Fibroblast of the aortic adventitia (primary cell): ENCODE measurements at regions not wholly inside any gene's neighbourhood (a gene's known extent, or its start where the extent isn't known, plus 50 kb on each side); places are given as distances from the start of the nearest gene placed in this dataset. TPM values are rescaled to one million over a fixed set of nuclear protein-coding genes. Genes with fewer than 3 reads are reported as not detected.
A peak's percentile ranks its signal among the peaks of the same experiment; 100 is the strongest.

Source experiments
- DNase-seq: peaks from one replicate; pipeline ENCODE4 v3.0.0-alpha.2; 2010; ENCODE audit warnings: low read depth
- H3K4me3 ChIP-seq: 2 replicates; pipeline ENCODE4 v1.5.1; 2011; ENCODE audit warnings: low read depth, mild to moderate bottlenecking, control low read depth, low read length, moderate library complexity
- CTCF ChIP-seq: IDR thresholded peaks from 2 replicates; pipeline ENCODE4 v1.5.1; 2011; ENCODE audit warnings: mild to moderate bottlenecking, low read length, control low read depth, inconsistent platforms; ENCODE audit not compliant: insufficient read depth
- small RNA-seq: library from RNA; depleted of rRNA; stranded (forward); fragments of <200 nt; gene quantifications from one replicate; pipeline ENCODE3, GENCODE V24; 2012

- no peak overlapping the region for H3K4me3 ChIP-seq
- no peak for TF ChIP-seq CTCF
- no peak for DNase-seq
These were observed 62.6 kb upstream of the FN1 start for GRCh38 chr2:215498431-215498830.

- no peak overlapping the region for H3K4me3 ChIP-seq
- DNase-seq = no peak
- TF ChIP-seq CTCF = no peak
These were observed 57.5 kb upstream of the FN1 start for GRCh38 chr2:215493376-215493775.

GRCh38 chr2:215489288-215489848, 53.5 kb upstream of the FN1 start:
- no peak for DNase-seq
- TF ChIP-seq CTCF = no peak
- H3K4me3 ChIP-seq = no peak overlapping the region

- no peak overlapping the region for H3K4me3 ChIP-seq
- DNase-seq = peak; percentile 17
- no peak for TF ChIP-seq CTCF
These were observed 51.1 kb upstream of the FN1 start for GRCh38 chr2:215487002-215487372.

GRCh38 chr2:215486291-215487001, 50.6 kb upstream of the FN1 start:
- DNase-seq = no peak
- H3K4me3 ChIP-seq = no peak overlapping the region
- TF ChIP-seq CTCF = no peak

Small RNA genes lying in the stretch of these regions (small RNA-seq; reads per million reads assigned to genes)
- not detected for gene AC093850.1
